NCI-H446 (cell line): ENCODE measurements at regions not wholly inside any gene's neighbourhood (a gene's known extent, or its start where the extent isn't known, plus 50 kb on each side); places are given as distances from the start of the nearest gene placed in this dataset.
"Not testable (repeated sequence)": the region's sequence is repeated elsewhere in the genome, so short reads cannot be mapped to it uniquely, and the experiment has no call there.

Experiments
- DNase-seq, 2 experiments: peaks; one replicate each; lab custom pipeline; 2025; lab: John Stamatoyannopoulos, UW

DNA sequence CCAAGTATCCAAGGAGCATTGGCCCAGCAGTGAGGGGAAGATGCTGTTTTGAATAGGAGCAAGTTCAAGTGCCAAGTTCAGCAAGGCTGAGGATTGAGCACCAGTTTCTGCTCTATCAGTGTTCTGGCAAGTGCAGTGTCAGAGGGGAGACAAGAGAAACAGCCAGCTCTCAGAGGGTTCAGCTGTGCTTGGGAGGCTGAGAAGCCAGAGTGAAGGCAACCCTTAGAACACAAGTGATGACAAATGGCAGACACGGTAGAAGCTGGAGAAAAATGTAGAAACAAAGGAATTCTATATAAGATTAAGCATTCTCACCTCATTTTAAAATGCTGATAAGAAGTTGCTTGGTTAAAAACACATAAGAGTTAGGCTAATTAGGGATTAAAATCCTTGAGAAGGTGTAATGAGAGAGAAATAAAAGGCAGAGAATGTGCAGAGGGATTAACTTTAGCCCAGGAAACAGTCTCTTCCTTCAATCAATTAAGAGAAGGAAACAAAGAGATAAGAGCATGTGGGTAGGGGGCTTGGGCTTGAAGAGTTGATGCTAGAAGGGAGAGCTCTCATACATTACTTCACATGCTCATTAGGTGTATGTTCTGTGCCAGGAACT, 475.4 kb downstream of the AJAP1 start:
- no peak for DNase-seq

GRCh38 chr1:5125208-5125607, 470.8 kb downstream of the AJAP1 start:
- no peak for DNase-seq

DNA sequence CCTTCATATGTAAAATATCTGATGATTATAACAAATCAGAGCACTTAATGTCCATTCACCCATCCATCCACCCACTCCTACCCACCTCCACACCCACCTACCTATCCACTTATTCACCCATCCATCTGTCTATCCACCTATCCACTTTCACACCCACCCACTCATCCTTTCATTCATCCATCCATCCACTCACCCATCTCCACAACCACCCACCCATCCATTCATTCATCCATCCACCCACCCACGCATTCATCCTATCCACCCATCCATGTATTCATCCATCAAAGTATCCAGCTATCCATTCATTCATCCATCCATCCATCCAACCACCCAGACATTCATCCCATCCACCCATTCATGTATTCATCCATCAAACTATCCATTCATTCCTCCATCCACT, 466.1 kb downstream of the AJAP1 start:
- no peak for DNase-seq

GRCh38 chr1:5119366-5120234, 465.2 kb downstream of the AJAP1 start:
- DNase-seq, result no peak

DNA sequence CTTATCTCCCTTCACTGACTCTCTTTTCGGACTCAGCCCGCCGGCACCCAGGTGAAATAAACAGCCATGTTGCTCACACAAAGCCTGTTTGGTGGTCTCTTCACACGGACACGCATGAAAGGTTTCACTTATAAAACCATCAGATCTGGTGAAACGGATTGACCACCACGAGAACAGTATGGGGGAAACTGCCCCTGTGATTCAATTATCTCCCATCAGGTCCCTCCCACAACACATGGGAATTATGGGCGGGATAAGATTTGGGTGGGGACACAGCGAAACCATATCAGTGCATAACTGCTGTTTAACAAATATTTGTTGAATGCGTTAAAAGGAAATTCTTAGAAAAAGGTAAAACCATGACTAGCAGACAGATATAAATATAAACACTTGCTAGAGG, 464.4 kb downstream of the AJAP1 start:
- not testable (repeated sequence) for DNase-seq

DNA sequence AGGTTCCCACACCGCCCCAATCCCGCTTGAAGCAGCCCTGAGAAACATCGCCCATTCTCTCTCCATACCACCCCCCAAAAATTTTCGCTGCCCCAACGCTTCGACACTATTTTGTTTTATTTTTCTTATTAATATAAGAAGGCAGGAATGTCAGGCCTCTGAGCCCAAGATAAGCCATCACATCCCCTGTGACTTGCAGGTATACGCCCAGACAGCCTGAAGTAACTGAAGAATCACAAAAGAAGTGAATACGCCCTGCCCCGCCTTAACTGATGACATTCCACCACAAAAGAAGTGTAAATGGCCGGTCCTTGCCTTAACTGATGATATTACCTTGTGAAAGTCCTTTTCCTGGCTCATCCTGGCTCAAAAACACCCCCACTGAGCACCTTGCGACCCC, 463.9 kb downstream of the AJAP1 start:
- not testable (repeated sequence) for DNase-seq

DNA sequence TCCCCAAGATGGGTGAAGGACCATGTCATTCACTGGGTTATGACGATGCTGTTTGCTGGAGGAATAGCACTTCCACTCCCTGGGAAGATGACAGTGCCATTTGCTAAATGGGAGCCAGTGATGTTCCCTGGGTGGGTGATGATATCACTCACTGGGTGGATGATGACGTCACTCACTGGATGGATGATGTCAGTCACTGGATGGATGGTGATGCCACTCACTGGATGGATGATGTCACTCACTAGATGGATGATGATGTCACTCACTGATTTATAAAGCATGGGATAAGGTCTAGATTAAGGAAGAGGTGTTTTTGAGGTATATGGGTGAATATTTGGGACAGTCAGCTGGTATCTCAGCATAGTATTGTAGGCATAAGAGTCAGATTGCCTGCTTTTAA, 457.2 kb downstream of the AJAP1 start:
- no peak for DNase-seq

DNA sequence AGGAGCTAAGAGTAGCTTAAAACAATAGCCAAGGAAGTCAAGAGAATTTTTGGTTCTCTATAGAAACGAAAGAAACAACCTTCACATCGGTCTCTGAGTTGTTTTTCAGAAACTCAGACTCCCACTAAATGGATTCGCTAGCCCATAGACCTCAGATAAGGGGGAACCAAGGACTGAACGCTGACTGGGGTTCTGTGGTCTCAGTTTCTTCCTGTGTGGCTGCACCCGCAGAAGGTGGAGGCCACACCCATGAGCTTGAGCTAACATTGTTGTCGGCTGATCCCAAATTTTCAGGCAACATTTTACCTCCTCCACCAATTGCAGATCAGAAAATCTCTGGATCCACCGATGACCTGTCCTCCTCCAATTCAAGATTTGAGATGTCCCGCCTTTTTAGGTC, 456.1 kb downstream of the AJAP1 start:
- no peak for DNase-seq

- DNase-seq, result no peak
These were observed 455.2 kb downstream of the AJAP1 start for GRCh38 chr1:5109633-5110032.

GRCh38 chr1:5108740-5109139, 454.3 kb downstream of the AJAP1 start:
- DNase-seq, result no peak

GRCh38 chr1:5105744-5106143, 451.3 kb downstream of the AJAP1 start:
- no peak for DNase-seq

DNA sequence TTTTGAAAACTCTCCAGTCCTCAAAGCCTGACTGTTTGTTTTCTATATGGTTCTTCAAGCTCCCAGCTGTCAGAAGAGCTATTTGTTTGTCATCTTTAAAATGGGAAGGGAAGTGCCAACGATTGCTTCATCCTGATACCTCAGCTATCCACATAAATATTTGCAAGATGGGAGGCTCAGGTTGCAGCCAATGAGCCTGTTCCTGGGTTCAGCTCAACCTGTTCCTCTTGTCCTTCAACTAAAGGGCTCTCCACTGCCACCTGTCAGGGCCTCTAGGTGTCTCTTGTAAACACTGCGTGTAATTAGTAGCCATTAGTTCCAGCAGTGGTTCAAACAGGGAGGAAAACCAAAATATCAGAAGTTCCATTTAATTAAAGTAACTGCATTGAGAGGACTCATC, 445.1 kb downstream of the AJAP1 start:
- no peak for DNase-seq

DNA sequence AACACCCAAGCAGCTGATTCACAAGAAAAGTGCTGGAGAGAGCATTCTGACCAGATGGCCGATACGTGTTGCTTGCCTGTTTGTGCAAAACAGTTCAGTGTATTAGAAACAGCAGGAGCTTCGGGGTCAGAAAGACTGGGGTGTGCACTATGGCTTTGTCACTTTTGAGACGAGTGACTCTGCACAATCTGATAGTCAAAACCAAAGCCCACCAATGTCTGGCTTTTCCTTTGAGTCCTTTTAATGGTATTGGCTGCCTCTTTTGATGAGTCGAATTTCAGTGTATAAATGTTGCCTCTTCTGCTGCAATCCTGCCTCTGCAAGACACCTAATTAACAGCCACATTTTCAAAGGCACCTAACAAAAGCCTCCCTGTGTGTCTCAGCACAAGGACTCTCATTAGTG, 444.6 kb downstream of the AJAP1 start:
- DNase-seq, result no peak

GRCh38 chr1:5093042-5093441, 438.6 kb downstream of the AJAP1 start:
- DNase-seq, result no peak

DNA sequence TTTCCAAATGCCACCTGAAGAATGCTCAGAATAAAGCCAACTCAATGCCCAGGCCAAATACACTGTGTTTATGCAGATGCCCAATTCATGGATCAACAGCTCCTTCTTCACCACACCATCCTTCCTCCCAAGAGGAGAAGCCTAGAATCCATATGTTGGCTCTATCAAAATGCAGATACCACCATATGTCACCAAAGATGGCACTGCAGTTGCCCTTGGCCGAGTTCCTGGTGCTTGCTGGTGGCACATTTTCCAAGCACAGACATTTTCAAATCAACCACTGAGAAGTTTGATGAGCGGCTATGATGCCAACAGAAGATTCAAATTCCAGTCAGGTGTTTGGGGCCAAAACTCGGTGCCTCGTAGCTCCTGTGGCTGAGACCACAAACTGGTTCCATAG, 430.3 kb downstream of the AJAP1 start:
- DNase-seq, result no peak

GRCh38 chr1:5067246-5067645, 412.8 kb downstream of the AJAP1 start:
- DNase-seq, result no peak

DNA sequence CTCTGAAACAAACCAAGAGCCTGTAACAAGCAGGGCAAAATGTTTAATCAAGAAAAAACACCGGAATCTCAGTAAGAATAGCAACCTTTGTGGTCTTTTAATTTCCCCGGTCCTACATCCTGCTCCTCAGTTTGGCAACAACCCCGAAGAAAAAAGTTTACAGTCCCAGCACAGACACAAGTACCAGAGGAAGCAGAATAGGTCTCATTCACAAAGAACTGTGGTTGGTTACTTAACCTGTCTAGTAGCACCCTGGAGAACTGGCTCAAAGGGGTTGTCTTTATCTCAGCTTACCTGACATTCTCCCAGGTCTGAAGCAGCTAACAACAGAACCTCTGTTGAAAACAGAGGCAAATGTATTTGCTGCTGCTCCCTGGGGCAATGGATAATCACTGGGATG, 399.3 kb downstream of the AJAP1 start:
- DNase-seq, result no peak

GRCh38 chr1:5029136-5029535, 374.7 kb downstream of the AJAP1 start:
- no peak for DNase-seq

- DNase-seq, result no peak
These were observed 357.8 kb downstream of the AJAP1 start for GRCh38 chr1:5012249-5012648.

DNA sequence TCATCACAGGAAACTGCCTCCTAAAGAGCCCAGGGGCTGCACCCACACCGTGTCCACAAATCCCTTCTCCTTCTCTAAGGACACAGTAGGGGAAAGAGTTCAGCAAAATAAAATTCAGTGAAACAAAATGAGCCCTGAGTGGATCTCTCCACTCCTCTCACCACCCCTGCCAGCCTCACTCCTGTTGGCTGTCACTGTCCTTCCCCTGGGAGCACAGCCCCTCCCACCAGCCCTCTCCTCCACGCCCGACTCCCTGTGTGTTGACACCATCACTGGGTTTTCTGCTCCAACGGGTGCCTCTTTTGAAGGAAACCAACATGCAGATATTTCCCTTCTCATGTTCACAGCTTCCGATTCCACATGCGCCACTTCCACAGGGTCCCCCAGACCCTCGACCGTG, 356.2 kb downstream of the AJAP1 start:
- no peak for DNase-seq

GRCh38 chr1:5010236-5010635, 355.8 kb downstream of the AJAP1 start:
- no peak for DNase-seq

DNA sequence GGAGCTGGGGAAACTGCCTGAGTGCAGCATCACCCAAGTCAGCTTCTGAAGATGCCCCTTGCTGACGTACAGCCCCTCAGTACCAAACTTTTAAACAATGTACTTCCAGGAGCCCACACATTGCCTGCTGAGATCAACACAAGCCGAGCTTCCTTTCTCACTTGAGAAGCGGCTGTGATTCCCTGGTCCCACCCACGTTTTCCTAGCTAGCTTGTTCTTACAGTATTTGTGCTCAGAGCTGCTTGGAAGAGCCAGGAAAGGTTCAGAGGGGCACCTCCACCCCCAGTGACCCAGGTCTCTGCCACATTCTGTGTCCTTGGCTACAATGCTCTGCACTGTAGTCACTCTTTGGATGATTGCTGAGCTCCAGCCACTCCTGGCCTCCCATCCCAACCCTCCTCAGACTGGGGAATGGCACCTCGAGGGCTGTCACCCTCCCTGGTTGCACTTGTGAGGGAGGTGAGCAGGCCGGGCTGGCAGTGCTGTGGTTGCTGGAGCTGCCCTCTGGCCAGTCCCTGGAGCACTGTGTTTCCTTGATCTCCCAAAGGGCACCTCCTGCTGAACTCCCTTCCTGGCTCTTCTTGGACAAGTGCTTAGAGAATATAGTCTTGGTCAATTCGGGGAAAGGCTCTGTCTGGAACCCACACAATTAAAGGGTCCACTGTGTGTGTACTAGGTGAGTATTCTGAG, 355.1 kb downstream of the AJAP1 start:
- DNase-seq, result no peak

DNA sequence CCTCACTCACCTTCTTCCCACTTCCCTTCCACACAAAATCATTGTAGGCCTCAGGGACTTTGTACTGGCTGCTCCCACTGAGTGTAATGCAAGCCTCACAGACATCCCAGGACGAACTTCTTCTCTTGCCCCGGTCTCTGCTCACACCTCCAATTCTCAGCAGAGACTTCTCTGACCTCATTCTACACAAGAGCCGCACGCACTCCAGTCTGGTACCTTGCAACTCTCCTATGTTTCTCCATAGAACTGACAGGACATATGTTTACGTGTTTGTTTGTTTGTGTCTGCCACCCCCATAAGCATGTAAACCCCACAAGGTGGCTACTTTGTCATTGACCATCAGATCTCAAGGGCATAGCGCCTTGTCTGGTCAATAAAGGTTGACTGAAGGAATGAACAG, 350.8 kb downstream of the AJAP1 start:
- DNase-seq, result no peak
